Lower leg skin (tissue), 4 donors: ENCODE measurements at regions not wholly inside any gene's neighbourhood (a gene's known extent, or its start where the extent isn't known, plus 50 kb on each side); places are given as distances from the start of the nearest gene placed in this dataset.

Experiments used
- DNase-seq, 2 donors: peaks; one replicate each; pipeline ENCODE4 v3.0.0-alpha.2; 2019; ENCODE audit warnings: low spot score in 2 of 2
- H3K4me3 ChIP-seq: fragments of 200-600 bp; sonication (generic); 2 replicates; pipeline ENCODE4 v1.5.1; 2017; ENCODE audit warnings: mild to moderate bottlenecking, low read depth; ENCODE audit not compliant: poor library complexity, severe bottlenecking
- CTCF ChIP-seq, 3 donors: fragments of 450-650 bp; IDR thresholded peaks; one replicate each; pipeline ENCODE4 v1.5.1; 2016; ENCODE audit warnings: antibody characterized with exemption in 3 of 3, mild to moderate bottlenecking in 3 of 3, moderate library complexity in 2 of 3
- POLR2A ChIP-seq, 2 donors: fragments of 450-650 bp; IDR thresholded peaks; one replicate each; pipeline ENCODE4 v1.6.1; 2016 to 2017; ENCODE audit warnings: antibody characterized with exemption in 2 of 2, mild to moderate bottlenecking in 1 of 2, moderate library complexity in 1 of 2
- WGBS, 2 donors: methylation state at CpG; one replicate each; pipeline ENCODE4 v1.1.5; 2018; 5-methylcytosine and 5-hydroxymethylcytosine counted together
- intact Hi-C: fragments of 100-400 bp; cut with DNase I; formaldehyde crosslinking; loops from one replicate; pipeline ENCODE4 v1.15.0; 2023; ENCODE audit warnings: low total_unique reads

- intact Hi-C loops: no loop called here
- WGBS, 2 donors: 87 to 89% methylated on average over 5 of the region's 5 CpGs
- TF ChIP-seq CTCF (IDR thresholded peaks at IDR 0.05) (no peak), POLR2A (IDR thresholded peaks at IDR 0.05) (no peak)
- H3K4me3 ChIP-seq: no peak overlapping the region
- peak in 1 of 2 donors; percentile 72 for DNase-seq
Measured at GRCh38 chr22:44389926-44390612, 77.3 kb upstream of the SHISAL1 start.

- peak in 1 of 2 donors; percentile 76 for DNase-seq
- H3K4me3 ChIP-seq: no peak overlapping the region
- no peak for TF ChIP-seq CTCF (IDR thresholded peaks at IDR 0.05)
- TF ChIP-seq POLR2A (IDR thresholded peaks at IDR 0.05): no peak
- intact Hi-C loops: no loop called here
- 63 to 70% methylated on average over 3 to 5 of the region's 8 CpGs for WGBS, 2 donors
Measured at GRCh38 chr22:44389181-44389580, 76.4 kb upstream of the SHISAL1 start.

- DNase-seq: no peak
- no peak for TF ChIP-seq CTCF (IDR thresholded peaks at IDR 0.05)
- no peak for TF ChIP-seq POLR2A (IDR thresholded peaks at IDR 0.05)
- 56 to 57% methylated on average over 10 of the region's 10 CpGs for WGBS, 2 donors
- intact Hi-C loops: no loop called here
- no peak overlapping the region for H3K4me3 ChIP-seq
Measured at GRCh38 chr22:44387486-44387885, 74.7 kb upstream of the SHISAL1 start.

GRCh38 chr22:44386386-44387035, 73.8 kb upstream of the SHISAL1 start:
- H3K4me3 ChIP-seq: no peak overlapping the region
- intact Hi-C loops: no loop called here
- WGBS, 2 donors: 81 to 83% methylated on average over 20 of the region's 20 CpGs
- TF ChIP-seq POLR2A (IDR thresholded peaks at IDR 0.05) (no peak), CTCF (IDR thresholded peaks at IDR 0.05) (no peak)
- DNase-seq: no peak

- TF ChIP-seq POLR2A (IDR thresholded peaks at IDR 0.05) (no peak), CTCF (IDR thresholded peaks at IDR 0.05) (no peak)
- DNase-seq: no peak
- H3K4me3 ChIP-seq: no peak overlapping the region
- 83 to 92% methylated on average over 11 to 12 of the region's 12 CpGs for WGBS, 2 donors
- intact Hi-C loops: no loop called here
Measured at GRCh38 chr22:44385781-44386180, 73.0 kb upstream of the SHISAL1 start.

- H3K4me3 ChIP-seq: no peak overlapping the region
- no peak for TF ChIP-seq POLR2A (IDR thresholded peaks at IDR 0.05)
- TF ChIP-seq CTCF (IDR thresholded peaks at IDR 0.05): no peak
- intact Hi-C loops: no loop called here
- 88 to 90% methylated on average over 14 of the region's 14 CpGs for WGBS, 2 donors
- DNase-seq: no peak
Measured at GRCh38 chr22:44385296-44385610, 72.5 kb upstream of the SHISAL1 start.
